ENCODE measurements at regions not wholly inside any gene's neighbourhood (a gene's known extent, or its start where the extent isn't known, plus 50 kb on each side); places are given as distances from the start of the nearest gene placed in this dataset.

GRCh38 chr4:31557437-31557836, 837.3 kb downstream of the PCDH7 start:
- Histone ChIP-seq H3K36me3 (no peaks in the 10 kb centered on the region), H3K27ac (no peak overlapping the region), H3K4me3 (no peak overlapping the region), H3K4me1 (0 out of 2 replicates have a peak, but pooled peaks cover 3% of the 10 kb centered on the region), H3K9me3 (replicated peaks) (0 out of 2 replicates have a peak, but pooled peaks cover 2% of the 10 kb centered on the region), H3K27me3 (no peaks in the 10 kb centered on the region)
- DNase-seq = no peak

GRCh38 chr4:31573554-31573953, 853.4 kb downstream of the PCDH7 start:
- no peaks in the 10 kb centered on the region for H3K36me3 ChIP-seq
- H3K27ac ChIP-seq = no peak overlapping the region
- no peaks in the 10 kb centered on the region for H3K4me1 ChIP-seq
- no peak overlapping the region for H3K4me3 ChIP-seq
- H3K9me3 ChIP-seq (replicated peaks) = 0 out of 2 replicates have a peak, but pooled peaks cover 4% of the 10 kb centered on the region
- no peak for DNase-seq
- no peaks in the 10 kb centered on the region for H3K27me3 ChIP-seq

GRCh38 chr4:31575504-31575903, 855.3 kb downstream of the PCDH7 start:
- Histone ChIP-seq H3K36me3 (no peaks in the 10 kb centered on the region), H3K4me1 (no peaks in the 10 kb centered on the region), H3K9me3 (replicated peaks) (0 out of 2 replicates have a peak, but pooled peaks cover 4% of the 10 kb centered on the region), H3K27ac (no peak overlapping the region), H3K4me3 (no peak overlapping the region), H3K27me3 (no peaks in the 10 kb centered on the region)
- DNase-seq = no peak

GRCh38 chr4:31580843-31581242, 860.7 kb downstream of the PCDH7 start:
- DNase-seq = no peak

GRCh38 chr4:31585503-31585902, 865.3 kb downstream of the PCDH7 start:
- Histone ChIP-seq H3K36me3 (no peaks in the 10 kb centered on the region), H3K9me3 (replicated peaks) (no peaks in the 10 kb centered on the region), H3K4me1 (no peaks in the 10 kb centered on the region; the same call in 1 of the 2 replicates), H3K4me3 (no peak overlapping the region), H3K27me3 (no peaks in the 10 kb centered on the region), H3K27ac (no peak overlapping the region)
- DNase-seq = no peak

More at GRCh38 chr4:31580843-31581242, 860.7 kb downstream of the PCDH7 start:
- 0 out of 2 replicates have a peak, but pooled peaks cover 4% of the 10 kb centered on the region for H3K9me3 ChIP-seq (replicated peaks)
- no peaks in the 10 kb centered on the region for H3K4me1 ChIP-seq
- H3K4me3 ChIP-seq = no peak overlapping the region
- no peaks in the 10 kb centered on the region for H3K27me3 ChIP-seq
- H3K36me3 ChIP-seq = no peaks in the 10 kb centered on the region
- H3K27ac ChIP-seq = no peak overlapping the region

- Histone ChIP-seq H3K27ac (no peak overlapping the region), H3K9me3 (replicated peaks) (no peaks in the 10 kb centered on the region), H3K27me3 (no peaks in the 10 kb centered on the region), H3K4me3 (no peak overlapping the region), H3K36me3 (no peaks in the 10 kb centered on the region), H3K4me1 (no peaks in the 10 kb centered on the region; the same call in 1 of the 2 replicates)
- DNase-seq = no peak
Measured at GRCh38 chr4:31592293-31592692, 872.1 kb downstream of the PCDH7 start.

GRCh38 chr4:31595496-31595895, 875.3 kb downstream of the PCDH7 start:
- Histone ChIP-seq H3K4me3 (no peak overlapping the region), H3K27me3 (no peaks in the 10 kb centered on the region), H3K9me3 (replicated peaks) (no peaks in the 10 kb centered on the region), H3K36me3 (no peaks in the 10 kb centered on the region), H3K27ac (no peak overlapping the region), H3K4me1 (no peaks in the 10 kb centered on the region; the same call in 1 of the 2 replicates)
- no peak for DNase-seq

- Histone ChIP-seq H3K27ac (no peak overlapping the region), H3K4me1 (no peaks in the 10 kb centered on the region; the same call in 1 of the 2 replicates), H3K9me3 (replicated peaks) (0 out of 2 replicates have a peak, but pooled peaks cover 2% of the 10 kb centered on the region), H3K4me3 (no peak overlapping the region), H3K36me3 (no peaks in the 10 kb centered on the region), H3K27me3 (no peaks in the 10 kb centered on the region)
- no peak for DNase-seq
Measured at GRCh38 chr4:31598639-31599038, 878.5 kb downstream of the PCDH7 start.

- H3K27me3 ChIP-seq = no peaks in the 10 kb centered on the region
- H3K4me3 ChIP-seq = no peak overlapping the region
- H3K27ac ChIP-seq = no peak overlapping the region
- no peak for DNase-seq
- no peaks in the 10 kb centered on the region; the same call in 1 of the 2 replicates for H3K4me1 ChIP-seq
- H3K36me3 ChIP-seq = no peaks in the 10 kb centered on the region
- H3K9me3 ChIP-seq (replicated peaks) = 0 out of 2 replicates have a peak, but pooled peaks cover 2% of the 10 kb centered on the region
Measured at GRCh38 chr4:31601793-31602192, 881.6 kb downstream of the PCDH7 start.

- Histone ChIP-seq H3K4me3 (no peak overlapping the region), H3K4me1 (peaks cover 23% of the 10 kb centered on the region), H3K9me3 (replicated peaks) (peaks cover 9% of the 10 kb centered on the region), H3K36me3 (0 out of 2 replicates have a peak, but pooled peaks cover 2% of the 10 kb centered on the region), H3K27me3 (no peaks in the 10 kb centered on the region), H3K27ac (peak overlapping the region; percentile 88)
- DNase-seq = peak; percentile 98 to 100
Measured at GRCh38 chr4:31613946-31614623, 893.9 kb downstream of the PCDH7 start.

GRCh38 chr4:31617667-31618066, 897.5 kb downstream of the PCDH7 start:
- Histone ChIP-seq H3K36me3 (0 out of 2 replicates have a peak, but pooled peaks cover 2% of the 10 kb centered on the region), H3K4me1 (peaks cover 23% of the 10 kb centered on the region), H3K9me3 (replicated peaks) (peaks cover 5% of the 10 kb centered on the region), H3K4me3 (no peak overlapping the region), H3K27me3 (no peaks in the 10 kb centered on the region), H3K27ac (no peak overlapping the region)
- no peak for DNase-seq

GRCh38 chr4:31620476-31620875, 900.3 kb downstream of the PCDH7 start:
- no peak overlapping the region for H3K27ac ChIP-seq
- no peaks in the 10 kb centered on the region; the same call in 1 of the 2 replicates for H3K9me3 ChIP-seq (replicated peaks)
- 0 out of 2 replicates have a peak, but pooled peaks cover 2% of the 10 kb centered on the region for H3K36me3 ChIP-seq
- H3K4me3 ChIP-seq = no peak overlapping the region
- peaks cover 2% of the 10 kb centered on the region for H3K4me1 ChIP-seq
- no peaks in the 10 kb centered on the region for H3K27me3 ChIP-seq
- DNase-seq = no peak

GRCh38 chr4:31645236-31645635, 925.1 kb downstream of the PCDH7 start:
- Histone ChIP-seq H3K27me3 (no peaks in the 10 kb centered on the region), H3K4me1 (peaks cover 3% of the 10 kb centered on the region; the same call in 1 of the 2 replicates), H3K36me3 (no peaks in the 10 kb centered on the region), H3K4me3 (no peak overlapping the region), H3K9me3 (replicated peaks) (no peaks in the 10 kb centered on the region), H3K27ac (no peak overlapping the region)
- DNase-seq = peak in 1 of 2 experiments; percentile 26

GRCh38 chr4:31647786-31648185, 927.6 kb downstream of the PCDH7 start:
- DNase-seq = no peak
- no peaks in the 10 kb centered on the region for H3K36me3 ChIP-seq
- peaks cover under 1% of the 10 kb centered on the region; the same call in 1 of the 2 replicates for H3K9me3 ChIP-seq (replicated peaks)
- no peak overlapping the region for H3K27ac ChIP-seq
- no peaks in the 10 kb centered on the region for H3K27me3 ChIP-seq
- H3K4me1 ChIP-seq = peaks cover 3% of the 10 kb centered on the region; the same call in 1 of the 2 replicates
- H3K4me3 ChIP-seq = no peak overlapping the region

GRCh38 chr4:31649878-31650277, 929.7 kb downstream of the PCDH7 start:
- Histone ChIP-seq H3K27ac (no peak overlapping the region), H3K27me3 (no peaks in the 10 kb centered on the region), H3K36me3 (no peaks in the 10 kb centered on the region), H3K4me1 (peaks cover 3% of the 10 kb centered on the region; the same call in 1 of the 2 replicates), H3K9me3 (replicated peaks) (peaks cover 5% of the 10 kb centered on the region; the same call in 1 of the 2 replicates), H3K4me3 (no peak overlapping the region)
- no peak for DNase-seq
